Activated T-helper 9 cell treated with anti-CD3 and anti-CD28 coated beads, Interleukin-2, amount 50 U/mL, for 16 hours (primary cell): ENCODE measurements at regions not wholly inside any gene's neighbourhood (a gene's known extent, or its start where the extent isn't known, plus 50 kb on each side); places are given as distances from the start of the nearest gene placed in this dataset.
"Not testable (repeated sequence)": the region's sequence is repeated elsewhere in the genome, so short reads cannot be mapped to it uniquely, and the experiment has no call there.

ENCODE experiments used
- DNase-seq: peaks from one replicate; pipeline ENCODE4 v3.0.0-alpha.2; 2020; ENCODE audit warnings: low read depth

DNA sequence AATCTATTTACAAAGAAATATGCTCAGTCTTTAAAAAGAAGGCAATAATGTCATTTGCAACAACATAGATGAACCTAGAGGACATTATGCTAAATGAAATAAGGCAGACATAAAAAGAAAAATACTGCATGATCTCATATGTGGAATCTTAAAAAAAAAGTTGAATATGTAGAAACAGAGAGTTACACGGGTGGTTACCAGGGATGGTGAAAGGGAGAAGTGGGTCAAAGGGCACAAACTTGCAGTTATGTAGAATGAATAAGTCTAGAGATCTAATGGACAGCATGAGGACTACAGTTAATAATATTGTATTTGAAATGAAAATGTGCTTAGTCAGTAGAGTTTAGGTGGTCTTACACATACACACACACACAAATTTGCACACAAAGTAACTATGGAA lies 88.2 kb upstream of the CCDC71L start:
- DNase-seq: no peak

DNA sequence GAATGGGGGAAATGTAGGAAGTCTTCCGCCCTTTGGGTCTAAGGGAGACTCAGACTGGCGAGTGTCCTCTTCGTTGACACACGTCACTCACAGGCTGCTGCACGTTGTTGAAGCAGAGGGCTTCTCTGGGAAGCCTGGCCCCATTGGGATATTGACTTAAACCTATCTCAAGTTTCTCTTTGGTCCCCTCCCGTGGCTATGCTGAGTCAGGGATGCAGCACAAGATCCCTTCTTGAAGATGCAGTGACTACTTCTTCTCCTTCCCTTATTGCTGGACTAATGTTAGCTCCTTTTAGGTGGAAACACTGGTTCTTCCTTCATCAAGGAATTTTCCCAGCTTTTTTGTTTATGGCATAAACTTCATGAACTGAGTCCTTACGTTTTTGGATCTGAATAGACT lies 89.8 kb upstream of the CCDC71L start:
- DNase-seq: no peak

DNA sequence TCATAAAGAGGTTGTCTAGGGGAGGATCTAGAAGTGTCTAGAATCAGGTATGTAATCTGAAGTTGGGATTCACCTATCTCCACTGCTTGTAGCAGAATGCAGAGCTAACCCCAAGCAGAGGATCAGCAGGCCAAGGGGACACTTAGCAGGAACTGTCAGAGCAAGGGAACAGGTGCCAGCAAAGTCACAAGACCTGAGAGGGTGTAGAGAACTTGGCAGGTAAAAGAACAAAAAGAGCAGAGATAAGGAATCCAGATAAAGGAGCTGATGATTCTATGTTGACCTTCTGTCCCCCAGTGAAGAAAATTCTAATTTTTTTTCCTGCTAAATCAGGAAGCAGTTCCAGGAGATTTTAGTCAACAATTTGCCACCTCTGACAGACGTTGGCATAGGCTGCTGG lies 91.4 kb upstream of the CCDC71L start:
- DNase-seq: no peak

GRCh38 chr7:106755024-106755423 lies 94.1 kb upstream of the CCDC71L start:
- not testable (repeated sequence) for DNase-seq

- DNase-seq: no peak
Measured at GRCh38 chr7:106755641-106756040, 94.7 kb upstream of the CCDC71L start.

DNA sequence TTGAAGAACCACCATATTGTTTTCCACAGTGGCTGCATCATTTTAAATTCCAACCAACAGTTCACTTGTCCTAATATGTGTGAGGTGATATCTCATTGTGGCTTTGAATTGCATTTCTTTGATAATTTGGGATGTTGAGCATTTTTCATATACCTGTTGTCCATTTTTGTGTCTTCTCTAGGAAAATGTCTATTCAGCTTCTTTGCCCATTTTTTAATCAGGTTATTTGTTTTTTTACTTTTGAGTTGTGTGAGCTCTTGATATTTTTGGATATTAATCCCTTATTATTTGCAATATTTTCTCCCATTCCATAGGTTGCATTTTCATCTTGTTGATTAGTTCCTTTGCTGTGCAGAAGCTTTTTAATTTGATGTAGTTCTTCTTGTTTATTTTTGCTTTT lies 95.1 kb upstream of the CCDC71L start:
- DNase-seq: no peak

DNA sequence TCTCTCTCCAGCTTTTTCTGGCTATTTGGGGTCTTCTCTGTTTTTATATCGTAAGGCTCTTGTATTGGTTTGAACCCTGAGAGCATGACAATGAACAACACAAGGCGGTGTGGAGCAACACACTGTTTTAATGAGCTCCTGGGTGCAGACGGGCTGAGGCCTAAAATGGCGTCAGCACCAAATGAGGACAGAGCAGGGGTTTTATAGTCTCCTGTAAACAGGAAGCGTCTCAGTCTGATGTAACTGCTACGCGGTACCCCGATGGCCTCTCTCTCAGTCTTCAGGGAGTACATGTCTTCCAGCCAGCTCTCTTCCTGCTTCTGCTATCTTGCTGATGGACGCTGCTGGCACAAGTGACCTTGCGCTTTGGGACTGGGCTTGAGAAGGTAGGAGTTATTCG lies 95.9 kb upstream of the CCDC71L start:
- DNase-seq: no peak

DNA sequence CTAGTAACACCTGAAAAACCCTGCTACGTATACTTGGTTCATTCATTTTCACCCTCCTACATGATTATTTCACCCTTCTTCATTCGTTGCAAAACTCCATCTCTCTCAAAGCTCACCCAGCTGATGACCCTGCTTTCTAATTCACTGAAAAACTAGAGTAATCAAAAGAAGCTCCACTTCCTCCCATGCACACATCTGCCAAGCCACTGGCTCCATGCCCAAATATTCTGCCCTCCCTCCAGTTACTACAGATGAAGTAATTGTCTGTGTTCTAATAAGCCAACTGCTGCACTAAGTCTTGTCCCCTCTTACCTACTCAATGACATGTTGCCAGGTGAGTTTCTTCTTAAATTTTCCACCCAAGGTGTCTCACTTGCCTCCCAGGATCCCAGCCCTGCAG lies 96.9 kb upstream of the CCDC71L start:
- no peak for DNase-seq

DNA sequence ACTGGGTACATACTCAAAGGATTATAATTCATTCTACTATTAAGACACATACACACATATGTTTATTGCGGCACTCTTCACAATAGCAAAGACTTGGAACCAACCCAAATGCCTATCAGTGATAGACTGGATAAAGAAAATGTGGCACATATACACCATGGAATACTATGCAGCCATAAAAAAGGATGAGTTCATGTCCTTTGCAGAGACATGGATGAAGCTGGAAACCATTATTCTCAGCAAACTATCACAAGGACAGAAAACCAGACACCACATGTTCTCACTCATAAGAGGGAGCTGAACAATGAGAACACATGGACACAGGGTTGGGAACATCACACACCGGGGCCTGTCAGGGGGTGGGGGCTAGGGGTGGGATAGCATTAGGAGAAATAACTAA lies 101.9 kb upstream of the CCDC71L start:
- not testable (repeated sequence) for DNase-seq

DNA sequence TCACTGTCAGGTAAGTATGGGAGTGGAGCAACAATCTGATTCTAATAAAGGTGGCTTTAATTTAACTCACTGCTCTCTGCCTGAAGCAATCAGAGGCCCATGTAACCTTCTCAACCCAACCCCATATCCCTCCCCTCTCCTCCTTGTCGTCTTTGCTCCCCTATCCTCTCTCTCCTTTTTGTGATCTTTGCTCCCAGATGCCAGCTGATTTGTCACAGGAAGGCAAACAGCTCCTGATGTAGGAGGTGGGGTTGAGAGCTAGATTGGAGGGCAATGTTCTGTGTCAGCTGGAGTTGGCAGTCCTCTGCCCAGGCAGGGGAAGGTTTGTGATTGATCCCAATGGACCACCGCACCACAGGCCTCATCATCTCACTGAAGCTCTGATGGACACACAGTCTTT lies 101.4 kb upstream of the PIK3CG start:
- DNase-seq: no peak

DNA sequence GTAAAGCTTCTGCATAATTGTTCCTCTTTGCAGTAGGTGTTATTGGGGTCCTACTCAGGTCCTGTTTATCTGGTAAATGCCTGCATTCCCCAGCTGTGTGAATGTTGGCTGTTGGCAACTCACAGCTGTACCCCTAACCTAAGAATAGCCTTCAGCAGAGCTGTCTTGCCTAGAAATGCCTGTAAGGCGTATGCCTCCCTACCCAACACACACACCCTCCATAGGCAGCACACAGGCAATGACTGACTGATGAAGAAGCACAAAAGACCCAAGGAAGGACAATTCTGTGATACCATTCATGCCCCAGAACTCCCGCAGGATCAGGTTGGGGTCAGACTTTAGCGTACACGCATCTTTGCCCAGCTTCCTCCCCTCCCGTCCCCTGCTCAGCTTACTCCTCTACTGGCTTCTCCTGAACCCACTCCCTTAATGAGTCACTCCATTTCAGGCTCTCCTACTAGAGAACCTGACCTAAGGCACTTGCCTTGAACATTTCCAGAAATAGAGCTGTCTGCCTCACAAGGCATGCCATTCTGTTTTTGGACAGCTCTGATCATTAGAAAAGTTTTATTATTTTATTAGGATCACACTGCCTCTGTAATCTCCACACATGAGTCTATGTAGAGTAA lies 99.2 kb upstream of the PIK3CG start:
- DNase-seq: no peak

- no peak for DNase-seq
Measured at GRCh38 chr7:106766551-106766950, 98.5 kb upstream of the PIK3CG start.

GRCh38 chr7:106767078-106767477 lies 98.0 kb upstream of the PIK3CG start:
- no peak for DNase-seq

DNA sequence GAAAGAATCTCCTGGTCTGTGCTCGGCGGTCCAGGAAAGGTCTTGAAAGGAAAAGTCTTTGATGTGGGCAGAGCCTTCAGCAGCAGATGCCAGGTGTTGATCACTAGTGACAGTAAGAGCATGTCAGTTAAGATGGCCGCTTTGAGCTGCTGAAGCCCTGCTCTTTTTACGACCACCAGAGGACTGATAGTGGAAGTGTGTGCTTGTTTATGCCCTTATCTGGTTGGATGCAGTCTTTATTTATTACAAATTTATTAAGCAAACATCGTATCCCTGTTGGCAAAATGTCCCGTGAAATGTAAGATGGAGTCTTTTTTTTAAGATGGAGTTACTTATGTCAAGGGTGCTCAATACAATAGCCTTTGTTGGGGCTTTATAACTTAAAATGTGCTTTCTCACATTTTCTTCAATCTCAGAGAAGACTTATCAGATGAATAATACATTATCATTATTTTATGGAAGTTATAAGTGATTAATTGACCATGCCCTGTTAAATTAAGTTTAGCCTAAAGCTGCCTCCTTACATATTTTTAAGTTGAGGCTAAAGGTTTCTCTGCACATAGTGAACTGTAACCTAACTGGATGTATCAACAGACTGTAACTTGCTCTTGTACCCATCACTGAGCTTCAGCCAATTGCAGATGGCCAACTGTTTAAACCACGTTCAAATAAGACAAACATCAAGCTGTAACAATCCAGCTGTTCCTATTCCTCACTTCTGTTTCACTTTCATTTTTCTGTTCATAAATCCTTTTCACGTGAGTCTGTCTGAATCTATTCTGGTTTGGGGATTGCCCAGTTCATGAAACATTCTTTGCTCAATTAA lies 97.4 kb upstream of the PIK3CG start:
- no peak for DNase-seq

DNA sequence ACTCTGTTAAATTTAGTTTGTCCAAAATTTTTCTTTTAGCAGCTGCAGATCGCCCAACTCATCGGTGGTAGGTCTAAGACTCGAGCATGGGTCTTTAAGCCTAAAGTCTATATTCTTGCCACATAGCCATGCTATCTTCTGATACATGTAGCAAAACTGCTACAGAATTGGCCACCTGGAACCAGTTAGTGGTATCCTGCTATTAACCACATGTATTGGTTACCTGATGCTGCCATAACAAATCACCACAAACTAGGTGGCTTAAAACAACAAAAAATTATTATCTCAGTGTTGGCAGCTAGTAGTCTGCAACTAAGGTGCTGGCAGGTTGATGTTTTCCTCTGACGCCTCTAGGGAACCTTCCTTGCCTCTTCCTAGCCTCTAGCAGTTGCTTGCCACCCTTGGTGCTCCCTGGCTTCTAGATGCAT lies 96.7 kb upstream of the PIK3CG start:
- no peak for DNase-seq

- no peak for DNase-seq
Measured at GRCh38 chr7:106770191-106770590, 94.9 kb upstream of the PIK3CG start.

GRCh38 chr7:106772655-106773108 lies 92.4 kb upstream of the PIK3CG start:
- no peak for DNase-seq

DNA sequence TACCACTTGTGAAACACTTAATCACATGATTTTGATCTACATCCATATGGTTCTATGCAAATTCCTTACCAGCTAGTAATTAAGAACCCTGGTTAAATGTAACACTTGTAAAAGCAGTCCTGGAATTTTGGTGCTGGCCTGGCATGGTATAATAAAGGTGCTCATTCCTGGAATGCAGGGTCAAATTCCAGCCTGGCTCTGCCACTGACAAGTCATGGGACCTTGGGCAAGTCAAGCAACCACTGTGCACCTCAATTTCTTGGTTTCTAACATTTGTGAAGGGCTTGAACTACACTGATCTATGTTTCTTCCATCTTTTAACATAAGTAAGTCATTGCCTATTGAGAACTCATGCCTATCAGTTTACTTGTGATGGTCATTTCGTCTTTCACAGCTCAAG lies 91.9 kb upstream of the PIK3CG start:
- DNase-seq: no peak

DNA sequence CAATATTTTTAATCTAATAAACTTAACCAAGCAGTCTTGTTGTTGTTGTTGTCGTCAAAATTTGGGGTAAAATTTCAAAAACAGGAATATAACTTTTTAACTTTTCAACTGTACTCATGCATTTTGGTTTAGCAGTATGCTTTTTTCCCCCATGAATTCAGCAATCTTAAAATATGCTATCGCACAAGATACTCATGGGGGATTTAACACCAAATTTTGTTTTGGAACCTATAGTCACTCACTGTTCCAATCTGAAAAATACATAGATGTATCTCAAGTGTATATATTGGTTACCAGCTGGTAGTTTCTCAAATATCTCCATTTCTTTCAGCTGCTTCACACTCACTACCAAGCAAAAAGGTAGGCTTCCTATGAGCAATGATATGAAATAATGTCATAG lies 91.4 kb upstream of the PIK3CG start:
- no peak for DNase-seq

- DNase-seq: no peak
Measured at GRCh38 chr7:106774213-106774767, 90.8 kb upstream of the PIK3CG start.

GRCh38 chr7:106774768-106775551 lies 90.1 kb upstream of the PIK3CG start:
- DNase-seq: peak; percentile 20

- DNase-seq: no peak
Measured at GRCh38 chr7:106775552-106775936, 89.5 kb upstream of the PIK3CG start.
